Activated naive CD4-positive, alpha-beta T cell treated with anti-CD3 and anti-CD28 coated beads, Interleukin-2, amount 10 ng/mL, durations not matched to agents 7 days and 5 days (primary cell): ENCODE measurements at regions not wholly inside any gene's neighbourhood (a gene's known extent, or its start where the extent isn't known, plus 50 kb on each side); places are given as distances from the start of the nearest gene placed in this dataset.
A peak's percentile ranks its signal among the peaks of the same experiment; 100 is the strongest.

Source experiments
- CTCF ChIA-PET: fragments of 350-600 bp; sonication (Branson Sonifier 250); formaldehyde crosslinking; loops from one replicate; lab custom pipeline; 2021; ENCODE audit warnings: antibody characterized with exemption; lab: Charles Lee
- DNase-seq: peaks from one replicate; pipeline ENCODE4 v3.0.0-alpha.2; 2020
- H3K27ac Mint-ChIP-seq: one replicate; pipeline ENCODE4 v1.8.0; 2021; ENCODE audit warnings: mild to moderate bottlenecking, moderate library complexity, mixed read lengths
- H3K27me3 Mint-ChIP-seq: one replicate; pipeline ENCODE4 v1.8.0; 2021; ENCODE audit warnings: mild to moderate bottlenecking, mixed read lengths
- H3K36me3 Mint-ChIP-seq: one replicate; pipeline ENCODE4 v1.8.0; 2021; ENCODE audit warnings: mixed read lengths
- H3K4me1 Mint-ChIP-seq: one replicate; pipeline ENCODE4 v1.8.0; 2021; ENCODE audit warnings: mixed read lengths
- H3K4me3 Mint-ChIP-seq: one replicate; pipeline ENCODE4 v1.8.0; 2021; ENCODE audit warnings: mild to moderate bottlenecking, moderate library complexity, mixed read lengths
- H3K9me3 Mint-ChIP-seq: one replicate; pipeline ENCODE4 v1.8.0; 2021; ENCODE audit warnings: mixed read lengths

- no peaks in the 10 kb centered on the region for H3K27me3 Mint-ChIP-seq
- H3K27ac Mint-ChIP-seq: no peak overlapping the region
Observed at GRCh38 chr14:36396798-36397197, 76.4 kb upstream of the MBIP start.

GRCh38 chr14:36394593-36394992 is 74.2 kb upstream of the MBIP start:
- H3K4me3 Mint-ChIP-seq: no peak overlapping the region
- H3K4me1 Mint-ChIP-seq: no peaks in the 10 kb centered on the region
- H3K9me3 Mint-ChIP-seq: no peaks in the 10 kb centered on the region
- no peaks in the 10 kb centered on the region for H3K36me3 Mint-ChIP-seq
- no peak overlapping the region for H3K27ac Mint-ChIP-seq
- no peak for DNase-seq
- CTCF ChIA-PET: no interaction called here
- H3K27me3 Mint-ChIP-seq: peaks cover 5% of the 10 kb centered on the region

More at GRCh38 chr14:36396798-36397197, 76.4 kb upstream of the MBIP start:
- CTCF ChIA-PET: no interaction called here
- no peak for DNase-seq
- Mint-ChIP-seq H3K4me3 (no peak overlapping the region), H3K9me3 (no peaks in the 10 kb centered on the region), H3K36me3 (no peaks in the 10 kb centered on the region), H3K4me1 (no peaks in the 10 kb centered on the region)

- no peak for DNase-seq
- Mint-ChIP-seq H3K27ac (no peak overlapping the region), H3K36me3 (no peaks in the 10 kb centered on the region), H3K27me3 (peaks cover 5% of the 10 kb centered on the region), H3K9me3 (no peaks in the 10 kb centered on the region), H3K4me1 (no peaks in the 10 kb centered on the region), H3K4me3 (no peak overlapping the region)
- CTCF ChIA-PET: no interaction called here
Observed at GRCh38 chr14:36390718-36391117, 70.3 kb upstream of the MBIP start.

- H3K36me3 Mint-ChIP-seq: no peaks in the 10 kb centered on the region
- no peaks in the 10 kb centered on the region for H3K27me3 Mint-ChIP-seq
- H3K4me3 Mint-ChIP-seq: no peak overlapping the region
- H3K9me3 Mint-ChIP-seq: no peaks in the 10 kb centered on the region
- no peaks in the 10 kb centered on the region for H3K4me1 Mint-ChIP-seq
- no peak overlapping the region for H3K27ac Mint-ChIP-seq
- no peak for DNase-seq
- CTCF ChIA-PET: no interaction called here
Observed at GRCh38 chr14:36383767-36384431, 63.5 kb upstream of the MBIP start.

- no peaks in the 10 kb centered on the region for H3K4me1 Mint-ChIP-seq
- H3K27me3 Mint-ChIP-seq: peaks cover 4% of the 10 kb centered on the region
- DNase-seq: peak; percentile 81
- CTCF ChIA-PET: interaction anchor here (0.6 to 6.8 kb wide), 13 partner anchors 8 to 492 kb away, joined by 3 to 83 read pairs (median 3); no protein-coding TSS in a partner anchor
- H3K36me3 Mint-ChIP-seq: no peaks in the 10 kb centered on the region
- H3K4me3 Mint-ChIP-seq: no peak overlapping the region
- H3K9me3 Mint-ChIP-seq: no peaks in the 10 kb centered on the region
- no peak overlapping the region for H3K27ac Mint-ChIP-seq
Observed at GRCh38 chr14:36373982-36374673, 53.7 kb upstream of the MBIP start.
